ENCODE measurements at regions not wholly inside any gene's neighbourhood (a gene's known extent, or its start where the extent isn't known, plus 50 kb on each side); places are given as distances from the start of the nearest gene placed in this dataset.

DNA sequence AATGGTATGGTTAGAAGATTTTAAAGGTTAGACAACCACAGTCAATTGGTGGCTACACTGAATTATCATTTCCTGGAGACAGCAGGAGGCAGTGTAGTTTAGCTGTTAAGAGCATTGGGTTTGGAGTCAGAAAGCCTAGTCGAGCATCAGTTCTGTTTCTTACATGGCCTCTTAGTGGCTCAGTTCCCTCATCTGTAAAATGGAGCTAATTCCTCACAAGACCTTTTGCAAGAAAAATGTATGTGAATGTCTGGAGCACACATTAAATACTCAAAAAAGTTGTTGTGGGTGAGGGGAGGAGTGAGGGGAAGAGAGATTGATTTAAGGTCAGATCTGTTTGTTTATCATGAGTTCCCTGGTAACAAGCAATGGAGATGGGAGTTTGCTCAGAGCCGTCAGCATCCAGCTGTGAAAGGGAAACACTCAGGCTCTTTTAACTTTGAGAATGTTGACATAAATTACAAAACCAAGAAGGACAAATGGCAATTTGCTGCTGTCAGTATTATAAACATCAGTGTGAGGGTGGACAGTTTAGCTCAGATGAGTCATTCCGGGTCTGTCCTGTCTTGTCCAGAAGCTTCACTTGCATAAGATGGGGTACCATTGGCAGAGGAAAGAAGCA, 98.2 kb upstream of the PGRMC2 start:
- DNase-seq: no peak

DNA sequence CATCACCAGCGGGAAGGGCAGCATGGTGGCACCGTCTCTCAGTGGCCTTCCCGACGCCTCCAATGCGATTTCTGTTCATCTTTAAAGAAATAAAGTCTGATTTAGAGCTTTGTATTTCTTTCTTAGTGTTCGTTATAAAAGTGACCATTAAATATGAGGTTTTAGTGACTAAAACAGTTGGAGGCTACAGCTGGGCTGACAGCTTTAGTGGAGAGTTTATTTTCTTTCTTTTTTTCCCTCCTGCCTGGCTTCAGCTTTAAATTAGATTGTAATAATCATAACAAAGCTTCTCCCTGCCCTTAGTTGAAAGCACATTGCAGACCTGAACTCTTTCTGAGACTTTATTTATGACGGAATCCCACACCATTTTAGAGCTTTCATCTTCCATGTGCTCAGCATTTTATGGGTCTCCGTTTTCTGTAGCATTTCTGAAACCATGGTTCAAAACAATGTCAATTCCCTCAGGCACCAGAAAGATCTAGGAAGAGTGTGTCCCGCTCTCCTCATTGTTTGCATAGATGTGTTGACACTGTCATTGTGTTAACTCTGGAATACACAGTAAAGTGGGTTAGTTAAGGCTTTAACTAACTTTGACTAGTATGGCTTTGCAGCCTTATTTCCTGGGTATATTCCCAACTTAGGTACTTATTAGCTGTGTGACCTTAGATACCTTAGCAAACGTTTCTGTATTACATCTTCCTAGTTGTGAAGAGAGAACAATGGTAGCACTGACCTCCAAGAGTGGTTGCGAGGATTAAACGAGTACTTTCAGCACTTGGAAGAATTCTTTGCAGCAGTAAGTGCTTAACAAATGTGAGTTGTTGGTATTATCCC, 97.4 kb upstream of the PGRMC2 start:
- DNase-seq: no peak

- no peak for DNase-seq
Observed at GRCh38 chr4:128384091-128384520, 96.5 kb upstream of the PGRMC2 start.

DNA sequence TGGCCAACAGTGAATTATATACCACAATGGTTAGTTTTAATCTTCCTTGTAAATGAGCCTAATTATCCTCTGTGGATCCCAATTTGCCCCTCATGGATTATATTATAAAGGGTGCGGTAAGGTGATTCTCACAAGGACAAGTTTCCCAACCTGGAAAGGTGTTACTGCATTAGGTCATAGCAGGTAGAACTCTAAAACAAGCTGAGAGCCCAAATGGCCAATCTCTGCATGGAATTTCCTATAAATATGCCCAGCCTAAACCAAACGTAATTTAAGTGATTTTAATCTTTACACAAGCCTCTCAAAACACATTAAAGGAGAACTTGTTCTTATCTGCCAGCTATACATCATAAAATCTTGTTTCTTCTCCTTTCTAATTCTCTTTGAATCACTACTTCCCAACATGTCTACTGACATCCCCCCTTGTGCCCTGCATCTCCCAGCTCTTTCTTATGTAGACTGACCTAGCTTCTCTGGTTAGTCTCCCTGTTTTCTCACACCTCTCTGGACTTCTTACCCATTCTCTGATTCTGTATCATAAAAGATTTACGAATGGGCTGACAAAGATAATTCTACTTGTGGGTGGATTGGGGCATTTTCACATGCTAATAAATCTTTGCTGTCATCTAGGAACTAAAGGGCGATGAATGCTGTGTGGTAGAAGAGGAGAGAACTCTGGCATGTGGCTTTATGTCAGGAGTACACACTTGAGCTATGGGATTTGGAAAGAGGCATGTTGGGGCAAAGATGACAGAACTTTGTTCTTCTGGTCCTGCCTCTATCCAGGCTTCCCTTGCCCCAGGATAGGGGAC, 94.3 kb upstream of the PGRMC2 start:
- DNase-seq: no peak

DNA sequence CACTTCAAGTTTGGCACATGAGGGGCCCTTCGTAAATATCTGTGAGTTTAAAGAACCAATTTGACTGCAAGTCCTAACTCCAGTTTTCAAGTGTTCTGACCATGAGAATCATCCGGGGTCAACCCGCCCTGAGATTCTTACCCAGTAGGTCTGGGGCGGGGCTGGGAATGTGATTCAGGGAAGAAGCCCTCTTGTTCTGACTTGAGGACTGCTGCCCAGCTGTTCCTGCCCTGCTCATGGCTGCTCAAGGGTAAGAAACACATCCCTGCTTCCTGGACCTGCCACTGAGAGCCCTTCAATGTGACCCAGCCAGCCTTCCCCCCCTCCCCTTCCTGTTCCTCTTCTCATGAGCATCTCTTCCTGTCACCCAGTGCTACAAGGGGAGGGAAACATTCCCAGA, 92.7 kb upstream of the PGRMC2 start:
- DNase-seq: no peak

DNA sequence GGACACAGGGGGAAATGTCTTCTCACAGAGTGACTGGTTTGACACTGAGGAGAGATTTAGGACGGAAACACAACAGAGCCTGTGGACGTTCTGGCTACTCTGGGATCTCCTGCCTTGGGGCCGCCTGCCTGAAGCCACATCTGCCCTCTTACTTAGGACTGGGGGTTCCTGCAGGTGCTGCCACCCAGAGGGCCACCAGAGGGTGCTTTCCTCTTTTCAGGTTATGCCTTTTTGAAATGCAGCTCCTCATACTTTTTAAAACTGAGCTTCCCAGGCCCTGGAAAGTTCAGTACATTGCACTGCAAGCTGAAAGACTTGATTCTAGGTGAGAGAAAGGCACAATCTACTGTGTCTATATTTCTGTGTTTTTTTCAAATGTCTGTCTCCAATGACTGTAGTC, 92.2 kb upstream of the PGRMC2 start:
- no peak for DNase-seq

DNA sequence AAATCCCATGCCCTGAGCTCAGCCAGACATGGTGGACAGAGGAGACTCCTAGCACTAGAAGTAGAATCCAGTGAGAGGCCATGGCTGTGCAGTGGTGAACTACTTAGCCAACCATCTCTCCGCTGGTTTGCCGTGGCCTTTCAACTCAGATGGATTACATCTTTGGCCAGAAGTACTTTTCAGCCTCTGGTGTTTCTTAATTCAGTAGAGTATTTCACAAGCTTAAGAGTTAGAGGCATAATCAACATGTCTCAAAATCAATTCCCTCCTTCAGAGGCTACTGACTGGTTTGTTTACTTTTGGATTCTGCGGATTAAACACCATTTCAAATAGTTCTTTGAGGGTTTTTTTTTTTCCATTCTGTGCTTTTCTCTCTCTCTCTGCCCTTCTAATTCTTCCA, 91.1 kb upstream of the PGRMC2 start:
- DNase-seq: no peak

GRCh38 chr4:128376958-128377357, 89.3 kb upstream of the PGRMC2 start:
- no peak for DNase-seq

- DNase-seq: no peak
Observed at GRCh38 chr4:128376303-128376702, 88.7 kb upstream of the PGRMC2 start.

DNA sequence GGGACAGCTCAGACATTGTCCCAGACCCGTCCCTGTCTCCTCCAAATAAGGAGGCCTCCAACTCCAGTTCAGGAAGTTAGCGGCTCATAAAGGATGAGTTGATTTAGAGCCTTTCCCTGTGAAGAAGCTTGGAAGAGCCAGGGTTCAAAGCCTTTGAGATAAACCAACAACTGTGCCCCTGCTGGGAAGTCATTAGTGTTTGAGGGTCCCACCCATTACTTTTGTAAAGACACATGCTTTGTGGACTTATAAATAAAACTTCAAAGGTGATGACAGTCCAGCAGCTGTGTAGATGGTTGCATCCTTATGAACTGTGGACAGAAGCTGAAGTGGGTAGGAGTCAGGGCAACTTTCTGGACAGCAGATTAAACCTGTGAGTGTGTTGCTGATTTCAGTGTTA, 86.0 kb upstream of the PGRMC2 start:
- DNase-seq: no peak

DNA sequence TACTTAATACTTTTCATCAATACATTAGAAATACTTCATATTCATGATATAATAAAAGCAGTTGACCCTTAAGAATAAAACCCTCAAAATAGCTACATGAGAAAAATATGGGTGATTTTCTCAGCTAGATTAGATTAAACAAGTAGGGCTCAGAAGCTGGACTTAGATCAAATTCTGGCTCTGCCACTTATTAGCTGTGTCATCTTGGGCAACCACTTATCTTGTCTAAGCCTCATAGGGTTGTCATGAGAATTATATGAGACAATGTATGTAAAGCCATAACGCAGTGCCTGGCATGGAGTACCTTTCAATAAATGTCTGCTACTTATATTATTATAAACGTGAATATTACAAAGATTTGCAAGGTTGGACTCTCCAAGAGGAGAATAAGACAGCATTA, 84.3 kb upstream of the PGRMC2 start:
- DNase-seq: no peak

GRCh38 chr4:128371001-128371777, 83.6 kb upstream of the PGRMC2 start:
- DNase-seq: no peak

- DNase-seq: no peak
Observed at GRCh38 chr4:128366212-128366611, 78.6 kb upstream of the PGRMC2 start.

- no peak for DNase-seq
Observed at GRCh38 chr4:128364565-128364964, 77.0 kb upstream of the PGRMC2 start.

DNA sequence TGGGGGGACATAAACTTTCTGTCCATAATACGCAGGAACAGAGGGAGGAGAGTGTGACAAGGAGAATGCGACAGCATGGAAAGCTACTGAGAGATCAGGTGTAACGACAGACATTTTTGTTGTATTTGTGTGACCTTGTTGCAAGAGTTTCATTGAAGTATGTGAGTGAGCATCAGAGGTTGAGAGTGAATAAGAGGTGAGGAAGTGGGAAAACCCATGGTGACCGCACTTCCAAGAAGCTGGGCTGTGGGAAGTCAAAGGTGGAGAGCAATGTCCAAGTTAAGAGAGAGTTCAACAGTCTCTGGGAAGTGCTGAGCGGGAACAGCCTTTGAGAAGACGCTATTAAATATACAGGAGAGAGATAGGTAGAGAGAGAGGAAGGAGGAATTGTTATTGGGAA, 76.4 kb upstream of the PGRMC2 start:
- no peak for DNase-seq

- DNase-seq: no peak
Observed at GRCh38 chr4:128362760-128363159, 75.1 kb upstream of the PGRMC2 start.

DNA sequence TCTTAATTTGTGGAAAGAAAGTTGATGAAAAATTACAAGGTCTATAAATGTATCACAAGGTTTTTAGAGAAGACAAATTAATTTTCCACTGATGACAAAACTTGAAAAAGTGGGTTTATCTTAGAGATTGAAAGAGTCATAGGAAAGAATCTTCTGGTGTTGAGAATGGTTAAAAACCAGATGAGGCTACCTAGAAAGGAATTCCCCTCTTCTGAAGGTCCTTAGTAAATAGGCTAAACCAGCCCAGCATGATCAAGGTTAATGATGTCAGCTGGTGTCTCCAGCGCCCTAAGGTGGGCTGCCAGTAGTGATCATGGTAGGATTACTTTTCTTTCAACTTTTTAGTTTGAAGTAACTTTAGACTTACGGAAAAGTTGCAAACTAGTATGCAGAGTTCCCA, 71.8 kb upstream of the PGRMC2 start:
- no peak for DNase-seq

GRCh38 chr4:128358913-128359279, 71.3 kb upstream of the PGRMC2 start:
- DNase-seq: no peak

- DNase-seq: no peak
Observed at GRCh38 chr4:128358231-128358912, 70.8 kb upstream of the PGRMC2 start.

GRCh38 chr4:128357286-128357685, 69.7 kb upstream of the PGRMC2 start:
- no peak for DNase-seq

DNA sequence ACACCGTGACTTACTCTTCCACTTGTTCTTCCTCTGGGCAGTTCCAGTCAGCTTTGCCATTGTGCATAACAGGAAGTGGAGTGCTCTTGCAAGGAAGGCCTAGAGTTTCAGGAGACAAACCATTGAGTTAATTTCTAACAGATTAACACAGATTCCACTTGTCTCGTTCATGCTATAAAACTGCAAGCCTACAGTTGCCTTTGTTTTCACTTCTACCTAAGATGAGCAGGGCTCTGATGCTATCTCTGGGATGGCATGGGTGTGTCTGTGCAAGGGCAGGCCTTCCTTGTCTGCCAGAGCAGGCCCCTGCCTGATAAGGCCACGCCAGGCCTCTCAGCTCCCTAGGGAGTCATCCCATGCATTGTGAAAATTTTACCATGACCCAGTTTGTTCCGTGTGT, 67.7 kb upstream of the PGRMC2 start:
- no peak for DNase-seq
